ENCODE measurements at regions not wholly inside any gene's neighbourhood (a gene's known extent, or its start where the extent isn't known, plus 50 kb on each side); places are given as distances from the start of the nearest gene placed in this dataset.

DNA sequence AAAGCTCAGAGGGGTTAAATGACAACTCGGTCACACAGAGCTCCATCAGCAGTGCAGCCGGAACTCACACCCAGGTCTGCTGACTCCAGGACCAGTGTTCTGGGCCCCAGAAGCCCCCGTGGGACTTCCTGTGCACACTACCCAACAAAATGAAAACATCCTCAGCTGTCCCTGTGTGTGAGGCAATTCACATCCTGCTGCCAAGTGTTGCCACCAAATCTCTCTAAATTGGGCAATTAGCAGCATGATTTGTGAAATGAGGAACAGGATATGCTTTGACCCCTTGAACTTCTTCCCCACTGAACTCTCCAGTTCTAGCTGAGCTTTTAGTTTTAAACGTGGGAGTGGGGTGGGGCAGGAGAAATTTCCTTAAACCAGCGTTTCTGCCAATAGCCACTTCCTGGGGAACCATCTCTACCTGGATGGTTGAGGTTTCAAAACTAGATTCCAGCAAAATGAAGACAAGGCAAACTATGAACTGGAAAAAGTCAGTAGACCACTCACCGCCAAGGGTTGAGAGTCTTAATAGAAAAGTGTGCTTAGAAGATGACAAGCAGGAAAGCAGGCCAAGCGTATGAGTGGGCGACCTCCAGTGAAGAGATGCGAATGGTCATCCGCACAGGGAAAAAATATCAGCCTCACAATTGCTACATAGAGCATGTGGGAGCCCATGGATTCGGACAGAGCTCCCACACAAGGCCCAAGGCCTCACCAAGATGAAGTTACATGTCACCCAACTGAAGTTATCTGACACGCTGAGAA is 51.9 kb upstream of the CHST15 start:
- H3K4me3 ChIP-seq (ENCODE audit: low read depth, low read length), result no peak overlapping the region
- peak; percentile 89 for DNase-seq (ENCODE audit: low read depth)
- no peak for TF ChIP-seq CTCF (IDR thresholded peaks at IDR 0.05; ENCODE audit: insufficient read depth, low read depth, low read length)

DNA sequence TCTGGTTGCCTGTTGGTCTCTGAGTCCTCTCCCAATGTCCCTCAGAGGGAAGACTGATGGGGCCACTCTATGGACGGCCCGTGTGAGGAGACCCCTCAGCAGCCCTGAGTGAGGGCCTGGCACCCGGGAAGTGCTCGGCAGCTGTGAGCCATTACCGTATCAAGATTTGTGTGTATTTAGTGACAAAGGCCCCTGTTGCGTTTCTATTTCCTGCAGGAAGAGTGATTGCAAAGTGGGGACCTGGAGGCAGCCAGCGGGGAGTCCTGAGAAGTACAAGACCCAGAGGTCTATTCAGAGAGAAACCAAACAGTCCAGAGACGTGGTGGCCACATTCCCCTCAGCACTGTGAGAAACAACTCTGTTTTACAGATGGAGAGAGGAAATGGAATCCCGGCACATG is 51.1 kb upstream of the CHST15 start:
- H3K4me3 ChIP-seq (ENCODE audit: low read depth, low read length), result no peak overlapping the region
- no peak for DNase-seq (ENCODE audit: low read depth)
- TF ChIP-seq CTCF (IDR thresholded peaks at IDR 0.05; ENCODE audit: insufficient read depth, low read depth, low read length), result no peak

- no peak for TF ChIP-seq CTCF (IDR thresholded peaks at IDR 0.05; ENCODE audit: insufficient read depth, low read depth, low read length)
- DNase-seq (ENCODE audit: low read depth), result no peak
- no peak overlapping the region for H3K4me3 ChIP-seq (ENCODE audit: low read depth, low read length)
Measured at GRCh38 chr10:124143721-124144120, 50.3 kb upstream of the CHST15 start.

Measured in fibroblast of villous mesenchyme (primary cell).